NOMO-1 (cell line): ENCODE measurements at regions not wholly inside any gene's neighbourhood (a gene's known extent, or its start where the extent isn't known, plus 50 kb on each side); places are given as distances from the start of the nearest gene placed in this dataset.
"Not testable (repeated sequence)": the region's sequence is repeated elsewhere in the genome, so short reads cannot be mapped to it uniquely, and the experiment has no call there.

Experiments used
- DNase-seq, 2 experiments: peaks; one replicate each; lab custom pipeline; 2025; ENCODE audit not compliant: unreplicated experiment in 2 of 2; lab: John Stamatoyannopoulos, UW

GRCh38 chr4:187090832-187091231 lies 367.2 kb upstream of the FAT1 start:
- not testable (repeated sequence) for DNase-seq

GRCh38 chr4:187094144-187094543 lies 370.5 kb upstream of the FAT1 start:
- no peak for DNase-seq

GRCh38 chr4:187098429-187098828 lies 374.8 kb upstream of the FAT1 start:
- DNase-seq = no peak

DNA sequence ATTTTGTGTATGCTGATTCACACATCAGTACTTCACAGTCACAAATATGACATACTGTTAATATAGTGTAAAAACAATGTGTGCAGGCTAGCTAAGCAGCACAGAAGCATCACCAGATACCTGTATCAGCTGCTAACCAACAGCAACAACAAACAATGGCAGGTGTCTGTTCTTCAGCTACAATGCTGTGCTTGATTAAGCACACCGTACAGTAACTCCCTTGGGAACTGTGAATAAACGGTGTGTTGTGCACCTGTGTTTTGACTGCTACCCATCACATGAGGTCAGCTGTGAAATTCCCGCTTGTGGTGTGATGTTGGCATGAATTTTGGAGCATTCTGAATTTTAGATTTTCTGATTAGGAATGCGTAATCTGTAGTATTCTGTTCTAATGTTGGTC lies 379.7 kb upstream of the FAT1 start:
- no peak for DNase-seq

DNA sequence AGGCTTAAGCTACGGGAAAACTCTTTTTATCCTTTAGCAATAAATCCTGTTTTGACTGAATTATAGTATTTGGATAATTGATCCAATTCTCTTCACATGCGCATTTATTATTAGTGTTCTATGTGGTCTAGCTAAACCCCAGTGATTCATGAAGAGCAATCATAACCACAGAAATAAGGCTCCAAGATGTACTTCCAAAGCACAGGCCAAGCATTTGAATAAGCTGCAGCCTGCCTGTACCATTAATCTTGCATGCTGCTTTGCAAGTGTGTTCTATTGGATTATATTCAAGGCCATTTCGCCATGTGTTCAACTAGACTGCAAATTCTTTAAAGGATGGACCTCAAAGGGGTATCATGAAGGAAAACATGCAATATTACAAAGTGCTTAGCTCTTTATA lies 385.2 kb upstream of the FAT1 start:
- no peak for DNase-seq

DNA sequence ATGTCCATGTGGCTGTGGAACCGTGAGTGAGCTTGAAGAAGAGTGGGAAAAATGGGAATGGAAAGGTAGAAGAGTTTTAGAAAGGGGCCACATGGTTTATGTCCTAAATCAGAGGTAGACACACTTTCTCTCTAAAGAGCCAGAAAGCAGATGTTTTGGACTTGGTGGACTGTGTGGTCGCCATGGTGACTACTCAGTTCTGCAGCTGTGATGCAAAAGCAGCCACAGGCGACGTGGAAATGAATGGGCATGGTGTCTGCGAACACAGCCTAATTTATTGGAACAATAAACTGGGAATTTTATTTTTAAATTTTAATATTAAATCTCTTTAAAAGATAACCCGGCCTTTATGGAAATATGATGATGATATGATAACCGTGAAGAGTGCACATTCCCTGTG lies 386.0 kb upstream of the FAT1 start:
- DNase-seq = no peak

GRCh38 chr4:187118166-187118565 lies 394.5 kb upstream of the FAT1 start:
- no peak for DNase-seq

DNA sequence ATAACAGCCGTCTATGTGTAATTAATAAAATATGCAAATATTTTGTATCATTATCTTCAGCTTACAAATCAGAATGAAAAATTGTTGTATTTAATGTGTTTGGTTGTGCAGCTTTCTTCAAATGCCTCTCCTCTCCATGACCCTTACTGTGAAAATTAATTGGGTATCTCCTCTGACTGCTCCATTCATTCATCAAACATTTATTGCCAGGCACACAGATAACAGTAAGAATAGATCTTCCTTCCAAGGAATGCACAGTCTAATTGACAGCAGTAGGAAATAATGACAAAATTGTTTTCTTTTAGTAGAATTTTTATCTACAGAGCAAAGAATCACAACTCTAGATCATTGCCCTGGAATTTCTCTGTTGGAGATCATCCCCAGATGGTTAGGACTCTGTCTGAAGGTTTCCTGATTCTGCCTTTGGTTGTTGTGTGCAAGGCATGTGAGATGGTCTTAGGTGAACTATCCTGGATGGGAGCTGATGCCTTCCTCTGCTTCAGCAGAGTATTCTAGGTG lies 395.0 kb upstream of the FAT1 start:
- DNase-seq = no peak

- DNase-seq = no peak
These were observed 400.7 kb upstream of the FAT1 start for GRCh38 chr4:187124331-187124730.

DNA sequence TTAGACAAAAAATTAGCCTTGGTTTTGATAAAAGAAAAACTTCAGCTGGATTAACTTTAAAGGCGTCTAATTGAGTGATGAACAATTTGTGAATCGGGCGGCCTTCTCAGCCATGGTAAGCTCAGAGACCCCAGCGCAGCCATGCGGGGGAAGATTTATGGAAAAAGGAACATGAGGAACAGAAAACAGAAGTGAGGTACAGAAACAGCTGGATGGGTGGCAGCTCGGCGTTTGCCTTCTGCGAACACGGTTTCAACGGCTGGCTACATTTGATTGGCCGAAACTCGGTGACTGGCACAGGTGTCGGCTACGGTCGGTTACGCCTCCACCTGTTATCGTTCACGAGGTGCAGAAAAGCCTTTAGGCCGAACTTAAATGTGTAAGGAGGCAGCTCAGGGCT lies 401.4 kb upstream of the FAT1 start:
- DNase-seq = no peak

GRCh38 chr4:187127456-187127855 lies 403.8 kb upstream of the FAT1 start:
- no peak for DNase-seq

DNA sequence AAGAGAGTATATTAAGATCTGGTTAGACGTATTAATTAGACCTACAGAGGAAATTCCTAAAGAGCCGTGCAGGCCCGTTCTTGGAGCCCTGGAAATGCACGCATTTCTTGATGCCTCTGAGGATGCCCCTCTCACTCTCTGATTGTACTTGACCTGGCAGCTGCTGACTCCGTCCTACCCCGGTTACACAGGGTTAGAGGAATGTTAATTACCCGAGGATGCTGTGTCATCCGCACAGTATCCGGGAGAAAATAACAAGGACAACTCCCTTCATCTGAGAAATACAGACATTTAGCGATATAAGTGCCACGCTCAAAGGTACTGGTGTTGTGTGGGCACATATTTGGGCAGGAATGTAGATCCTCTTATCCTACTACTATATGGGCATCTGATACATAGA lies 404.6 kb upstream of the FAT1 start:
- DNase-seq = no peak

GRCh38 chr4:187128976-187129375 lies 405.3 kb upstream of the FAT1 start:
- DNase-seq = no peak

GRCh38 chr4:187131826-187132225 lies 408.2 kb upstream of the FAT1 start:
- DNase-seq = not testable (repeated sequence)

DNA sequence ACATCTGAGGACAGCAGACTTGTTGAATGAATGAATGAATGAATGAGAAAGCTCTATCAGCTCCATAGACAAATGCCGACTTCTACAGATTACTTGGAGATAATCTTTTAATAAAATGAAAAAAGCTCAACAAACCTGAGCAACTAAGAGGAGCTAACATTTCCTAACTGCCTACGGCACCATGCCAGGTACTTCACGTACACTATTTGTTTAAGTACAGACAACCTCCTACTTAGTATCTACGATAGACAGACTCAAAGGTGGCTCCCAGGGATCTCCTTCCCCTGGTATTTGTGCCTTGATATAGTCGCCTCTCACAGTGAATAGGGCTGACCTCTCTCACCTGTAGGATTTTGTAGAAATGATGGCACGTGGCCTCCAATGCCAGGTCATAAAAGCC lies 412.2 kb upstream of the FAT1 start:
- DNase-seq = no peak

DNA sequence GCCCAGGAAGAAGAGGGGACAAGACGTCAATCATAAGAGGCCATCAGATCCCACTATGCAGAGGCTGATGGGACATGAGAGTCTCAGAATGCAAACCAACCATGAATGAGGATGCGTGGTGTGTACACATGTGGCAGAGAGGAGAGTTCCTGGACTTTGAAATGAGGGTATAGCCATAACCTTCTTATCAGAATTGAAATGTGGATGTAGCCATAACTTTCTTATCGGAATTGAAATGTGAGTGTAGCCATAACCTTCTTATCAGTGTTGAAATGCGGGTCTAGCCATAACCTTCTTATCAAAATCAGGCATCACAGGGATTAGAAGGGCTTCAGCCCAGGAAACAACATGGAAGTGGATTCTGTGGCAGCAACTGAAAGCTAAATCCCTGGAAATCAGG lies 415.5 kb upstream of the FAT1 start:
- DNase-seq = no peak

DNA sequence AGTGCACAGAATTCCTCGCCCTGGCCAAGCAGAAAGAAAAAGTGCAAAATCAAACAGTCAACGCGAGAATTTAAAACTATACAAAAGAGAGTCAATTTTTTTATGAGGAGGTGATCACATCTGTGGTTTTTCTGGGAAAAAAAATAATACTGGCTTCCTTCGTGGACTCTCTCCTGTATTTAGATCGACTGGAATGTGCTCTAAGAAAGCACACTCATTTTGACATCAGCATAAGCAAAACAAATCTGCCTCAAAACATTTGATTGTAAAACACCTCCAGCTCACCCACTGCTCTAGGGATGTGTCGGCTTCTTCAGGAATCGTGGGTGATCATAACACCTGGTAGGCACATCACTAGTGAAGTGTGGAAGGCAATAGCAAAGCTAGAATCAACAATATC lies 417.4 kb upstream of the FAT1 start:
- DNase-seq = no peak

DNA sequence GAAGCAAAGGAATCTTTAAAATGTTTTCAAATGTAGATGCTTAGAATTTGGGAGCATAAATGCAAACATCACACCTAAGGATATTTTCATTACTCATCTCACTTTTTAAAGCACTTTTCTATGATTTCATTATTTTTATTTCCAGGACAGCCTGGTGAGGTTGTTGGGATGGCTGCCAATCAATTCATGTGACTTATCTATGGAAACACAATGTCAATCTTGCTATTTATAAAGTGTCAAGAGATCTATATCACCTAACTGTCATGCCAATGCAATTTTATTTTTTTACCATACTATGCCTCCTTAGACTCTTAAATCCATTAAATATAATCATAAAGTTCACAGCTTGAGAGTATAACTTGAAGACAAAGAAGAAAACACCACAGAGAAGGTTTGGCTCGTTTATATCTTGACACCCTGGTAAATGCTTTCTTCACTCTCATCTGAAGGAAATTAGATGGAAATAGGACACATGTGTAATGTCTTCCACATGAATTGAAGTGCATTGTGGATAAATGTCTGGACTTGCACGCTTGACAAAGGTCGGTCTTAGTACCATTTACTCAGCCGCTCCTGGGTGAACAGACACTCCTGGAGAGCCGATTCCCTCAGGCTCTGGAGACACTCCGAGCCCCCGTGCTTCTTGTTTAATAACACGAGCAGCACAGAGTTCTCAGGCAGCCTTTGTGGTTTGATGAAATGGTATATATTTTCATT lies 425.7 kb upstream of the FAT1 start:
- no peak for DNase-seq

DNA sequence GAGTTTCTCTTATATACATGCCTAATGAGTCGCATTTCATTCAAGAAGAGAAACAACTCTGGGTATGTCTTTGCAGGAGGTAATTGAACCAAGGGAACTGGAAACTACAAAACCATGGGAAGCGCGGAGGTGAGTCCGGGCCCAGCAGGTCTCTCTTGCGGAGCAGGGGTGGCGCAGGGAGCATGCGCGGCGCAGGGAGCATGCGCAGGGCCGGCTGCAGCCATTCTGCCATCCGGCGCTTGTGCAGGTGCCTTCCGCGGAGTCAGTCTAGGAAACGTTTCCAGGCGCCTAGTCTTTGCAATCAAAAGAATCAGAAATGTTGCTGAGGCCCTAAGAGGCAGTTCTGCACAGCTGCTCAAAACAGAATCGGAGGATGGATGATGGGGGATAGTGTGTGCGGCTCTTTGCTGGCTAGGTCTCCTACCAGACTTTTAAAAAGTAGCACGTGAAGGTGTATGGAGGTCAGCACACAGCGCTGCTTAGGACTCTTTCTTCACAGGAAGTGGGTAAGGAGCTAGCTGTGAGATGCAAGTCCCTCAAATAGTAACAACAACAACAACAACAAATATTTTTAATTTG lies 433.8 kb upstream of the FAT1 start:
- DNase-seq = no peak

DNA sequence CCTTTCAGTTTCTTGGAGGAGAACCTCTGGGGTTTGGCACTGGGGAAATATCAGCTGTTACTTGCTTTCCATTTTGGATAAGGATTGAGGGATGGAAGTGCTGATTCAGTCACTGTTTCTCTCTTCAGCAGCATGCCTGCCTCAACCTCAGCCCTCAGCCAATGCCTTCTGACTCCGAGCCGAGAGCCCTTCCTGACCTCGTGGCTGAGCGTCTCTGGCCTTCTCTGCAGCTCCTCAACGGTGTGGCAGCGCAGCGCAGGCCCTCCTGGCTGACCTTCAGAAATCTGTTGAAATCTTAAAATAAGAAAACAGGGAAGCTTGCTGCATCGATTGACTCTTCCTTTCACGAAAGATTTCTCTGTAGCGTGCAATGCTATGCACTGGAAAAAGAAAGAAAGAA lies 434.3 kb upstream of the FAT1 start:
- DNase-seq = no peak

DNA sequence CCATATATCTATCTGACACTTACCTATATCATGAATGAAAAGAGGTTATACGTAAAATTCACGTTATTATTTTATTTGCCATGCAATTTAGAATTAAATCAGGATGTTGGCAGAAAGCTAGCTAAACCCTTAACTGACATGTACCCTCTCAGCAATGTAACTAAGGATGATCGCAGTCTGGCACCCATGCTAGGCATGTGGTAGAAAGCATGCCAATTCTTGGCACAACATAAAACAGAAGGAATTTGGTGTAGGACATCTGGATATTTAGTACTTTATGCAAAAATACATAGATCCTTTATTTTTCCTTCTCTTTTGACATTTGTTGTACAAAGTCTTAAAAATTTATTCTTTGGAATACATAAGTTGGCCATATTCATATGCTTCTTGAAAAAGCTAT lies 436.8 kb upstream of the FAT1 start:
- no peak for DNase-seq

DNA sequence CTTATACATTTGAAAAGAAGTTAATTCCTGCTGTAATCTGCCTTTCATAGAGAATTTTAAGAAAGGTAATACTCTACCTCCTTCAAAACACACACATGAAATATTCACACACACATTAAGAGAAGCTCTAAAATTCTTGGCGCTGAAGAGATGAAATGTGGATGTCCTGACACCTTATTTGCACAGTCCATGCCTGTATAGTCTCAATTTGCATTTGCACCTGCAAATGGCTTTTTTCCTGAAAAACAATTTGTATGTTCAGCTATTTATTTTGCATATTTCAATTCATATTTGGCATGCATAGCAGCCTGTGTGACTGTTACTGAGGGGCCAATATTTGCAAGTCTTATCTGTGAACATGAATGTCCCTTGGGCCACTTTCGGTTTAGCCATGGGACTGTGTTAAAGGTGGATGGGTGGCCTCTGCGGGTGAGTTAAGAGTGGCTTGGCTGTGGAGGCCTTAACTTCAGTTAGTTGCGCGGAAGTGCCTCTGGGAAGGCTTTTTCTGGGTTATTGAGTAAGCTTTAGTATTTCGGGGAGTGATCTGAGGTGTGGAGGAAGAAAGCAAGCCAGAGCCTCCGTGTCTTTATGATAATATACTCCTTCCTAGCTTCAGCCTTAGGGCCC lies 443.3 kb upstream of the FAT1 start:
- no peak for DNase-seq
